ENCODE measurements at regions not wholly inside any gene's neighbourhood (a gene's known extent, or its start where the extent isn't known, plus 50 kb on each side); places are given as distances from the start of the nearest gene placed in this dataset.

GRCh38 chr7:49243521-49243920 lies 319.2 kb downstream of the CDC14C start:
- Histone ChIP-seq H3K79me2 (ENCODE audit: insufficient read depth, low read length) (no peaks in the 10 kb centered on the region), H2AFZ (ENCODE audit: insufficient read depth, low read depth, low read length, poor library complexity, severe bottlenecking) (no peak overlapping the region), H3K4me1 (ENCODE audit: control insufficient read depth in 1 of 2, insufficient read depth in 2 of 2, low read length in 2 of 2) (no peaks in the 10 kb centered on the region), H3K9ac (ENCODE audit: insufficient read depth, low read length, poor library complexity, severe bottlenecking) (no peak overlapping the region), H3K4me3 (replicated peaks in 1 of 3; ENCODE audit: low read depth in 2 of 3, low read length in 3 of 3) (no peak overlapping the region), H4K20me1 (ENCODE audit: insufficient read depth, low read length) (no peaks in the 10 kb centered on the region), H3K4me2 (replicated peaks; ENCODE audit: extremely low read depth, low read length, poor library complexity, severe bottlenecking) (no peak overlapping the region), H3K9me3 (replicated peaks in 1 of 2; ENCODE audit: control insufficient read depth in 1 of 2, insufficient read depth in 1 of 2, low read length in 2 of 2) (peaks cover 4 to 15% of the 10 kb centered on the region in 2 donors), H3K27ac (ENCODE audit: low read depth in 1 of 2, low read length in 2 of 2) (no peak overlapping the region), H3K27me3 (ENCODE audit: control insufficient read depth in 2 of 2, insufficient read depth in 2 of 2, low read length in 2 of 2) (no peaks in the 10 kb centered on the region), H3K36me3 (replicated peaks in 1 of 2; ENCODE audit: control insufficient read depth in 1 of 2, insufficient read depth in 2 of 2, low read length in 2 of 2) (no peaks in the 10 kb centered on the region)
- Mint-ChIP-seq H3K27ac (no peak overlapping the region), H3K4me3 (no peak overlapping the region), H3K9me3 (peaks cover under 1 to 11% (median 5%) of the 10 kb centered on the region in 7 donors), H3K36me3 (no peaks in the 10 kb centered on the region), H3K27me3 (ENCODE audit: low read depth in 3 of 3) (no peaks in the 10 kb centered on the region), H3K4me1 (no peaks in the 10 kb centered on the region)
- no CpG with 5 or more reads among the region's 2 CpGs for WGBS (ENCODE audit: insufficient coverage)
- TF ChIP-seq CTCF (IDR thresholded peaks at IDR 0.05) = no peak
- DNase-seq = no peak
- intact Hi-C loops (cut with micrococcal nuclease) = no loop called here

DNA sequence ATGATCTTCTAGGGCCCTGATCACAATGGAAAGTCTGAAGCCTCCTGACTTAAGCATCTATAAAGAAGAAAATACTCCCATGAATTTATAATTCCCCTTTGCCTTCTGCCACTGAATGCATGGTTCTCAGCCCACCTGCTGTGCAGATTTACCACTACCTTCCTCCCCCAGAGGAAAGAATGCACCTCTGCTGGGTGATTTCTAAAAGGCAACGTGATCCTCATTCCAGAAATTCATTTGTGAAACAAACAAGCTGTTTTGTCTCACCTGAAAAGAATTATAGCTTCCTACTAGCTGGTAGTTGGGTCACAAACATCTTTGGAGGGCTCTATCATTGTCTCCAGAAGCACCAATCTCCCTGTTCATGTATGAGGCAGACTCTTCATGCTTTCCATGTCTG lies 320.2 kb downstream of the CDC14C start:
- Histone ChIP-seq H3K4me2 (replicated peaks; ENCODE audit: extremely low read depth, low read length, poor library complexity, severe bottlenecking) (no peak overlapping the region), H3K9me3 (replicated peaks in 1 of 2; ENCODE audit: control insufficient read depth in 1 of 2, insufficient read depth in 1 of 2, low read length in 2 of 2) (peaks cover 3 to 6% of the 10 kb centered on the region in 2 donors), H3K79me2 (ENCODE audit: insufficient read depth, low read length) (no peaks in the 10 kb centered on the region), H4K20me1 (ENCODE audit: insufficient read depth, low read length) (no peaks in the 10 kb centered on the region), H3K27me3 (ENCODE audit: control insufficient read depth in 2 of 2, insufficient read depth in 2 of 2, low read length in 2 of 2) (no peaks in the 10 kb centered on the region), H2AFZ (ENCODE audit: insufficient read depth, low read depth, low read length, poor library complexity, severe bottlenecking) (no peak overlapping the region), H3K9ac (ENCODE audit: insufficient read depth, low read length, poor library complexity, severe bottlenecking) (no peak overlapping the region), H3K4me1 (ENCODE audit: control insufficient read depth in 1 of 2, insufficient read depth in 2 of 2, low read length in 2 of 2) (no peaks in the 10 kb centered on the region), H3K4me3 (replicated peaks in 1 of 3; ENCODE audit: low read depth in 2 of 3, low read length in 3 of 3) (no peak overlapping the region), H3K36me3 (replicated peaks in 1 of 2; ENCODE audit: control insufficient read depth in 1 of 2, insufficient read depth in 2 of 2, low read length in 2 of 2) (no peaks in the 10 kb centered on the region), H3K27ac (ENCODE audit: low read depth in 1 of 2, low read length in 2 of 2) (no peak overlapping the region)
- WGBS (ENCODE audit: insufficient coverage) = 0% methylated on average over 1 of the region's 1 CpG
- H3K36me3 Mint-ChIP-seq = no peaks in the 10 kb centered on the region
- TF ChIP-seq CTCF (IDR thresholded peaks at IDR 0.05) = no peak
- peaks cover 0 to 6% (median 3%) of the 10 kb centered on the region in 7 donors for H3K9me3 Mint-ChIP-seq
- H3K27ac Mint-ChIP-seq = no peak overlapping the region
- H3K4me1 Mint-ChIP-seq = no peaks in the 10 kb centered on the region
- DNase-seq = no peak
- H3K4me3 Mint-ChIP-seq = no peak overlapping the region
- H3K27me3 Mint-ChIP-seq (ENCODE audit: low read depth in 3 of 3) = no peaks in the 10 kb centered on the region
- intact Hi-C loops (cut with micrococcal nuclease) = no loop called here
